GM19452 (cell line): ENCODE measurements at regions not wholly inside any gene's neighbourhood (a gene's known extent, or its start where the extent isn't known, plus 50 kb on each side); places are given as distances from the start of the nearest gene placed in this dataset.
"Not testable (repeated sequence)": the region's sequence is repeated elsewhere in the genome, so short reads cannot be mapped to it uniquely, and the experiment has no call there.

Source experiments
- ATAC-seq: cut with Tn5 transposase; IDR thresholded peaks from one replicate; pipeline ENCODE4 v1.9.1; 2021; ENCODE audit not compliant: unreplicated experiment

- no peak for ATAC-seq
These were observed 231.3 kb downstream of the ATPSCKMT start for GRCh38 chr5:10018201-10019069.

GRCh38 chr5:10017786-10018185, 231.9 kb downstream of the ATPSCKMT start:
- no peak for ATAC-seq

- ATAC-seq: not testable (repeated sequence)
These were observed 233.1 kb downstream of the ATPSCKMT start for GRCh38 chr5:10016559-10016958.

GRCh38 chr5:10015681-10016080, 234.0 kb downstream of the ATPSCKMT start:
- not testable (repeated sequence) for ATAC-seq

GRCh38 chr5:10009802-10010201, 239.9 kb downstream of the ATPSCKMT start:
- no peak for ATAC-seq

GRCh38 chr5:9987101-9987500, 262.6 kb downstream of the ATPSCKMT start:
- no peak for ATAC-seq

- ATAC-seq: no peak
These were observed 272.6 kb downstream of the ATPSCKMT start for GRCh38 chr5:9977070-9977469.

GRCh38 chr5:9976621-9977020, 273.1 kb downstream of the ATPSCKMT start:
- ATAC-seq: no peak

GRCh38 chr5:9972059-9972458, 277.6 kb downstream of the ATPSCKMT start:
- no peak for ATAC-seq

GRCh38 chr5:9971301-9971700, 278.4 kb downstream of the ATPSCKMT start:
- no peak for ATAC-seq

- ATAC-seq: no peak
These were observed 290.8 kb downstream of the ATPSCKMT start for GRCh38 chr5:9958914-9959313.

GRCh38 chr5:9957214-9957613, 292.5 kb downstream of the ATPSCKMT start:
- no peak for ATAC-seq

GRCh38 chr5:9956725-9957124, 293.0 kb downstream of the ATPSCKMT start:
- ATAC-seq: no peak

- ATAC-seq: no peak
These were observed 294.1 kb downstream of the ATPSCKMT start for GRCh38 chr5:9955586-9955985.

- ATAC-seq: no peak
These were observed 294.8 kb downstream of the ATPSCKMT start for GRCh38 chr5:9954869-9955268.

GRCh38 chr5:9953691-9954090, 296.0 kb downstream of the ATPSCKMT start:
- ATAC-seq: no peak

- ATAC-seq: no peak
These were observed 297.7 kb downstream of the ATPSCKMT start for GRCh38 chr5:9951865-9952516.

GRCh38 chr5:9947944-9948343, 301.7 kb downstream of the ATPSCKMT start:
- no peak for ATAC-seq

GRCh38 chr5:9947225-9947714, 302.4 kb downstream of the ATPSCKMT start:
- ATAC-seq: no peak

GRCh38 chr5:9932770-9933169, 302.6 kb upstream of the TAS2R1 start:
- no peak for ATAC-seq

- no peak for ATAC-seq
These were observed 300.0 kb upstream of the TAS2R1 start for GRCh38 chr5:9930156-9930555.

GRCh38 chr5:9928326-9928725, 298.2 kb upstream of the TAS2R1 start:
- ATAC-seq: no peak
